AG09309 (cell line): ENCODE measurements at regions not wholly inside any gene's neighbourhood (a gene's known extent, or its start where the extent isn't known, plus 50 kb on each side); places are given as distances from the start of the nearest gene placed in this dataset.

Experiments used
- DNase-seq: peaks from one replicate; pipeline ENCODE4 v3.0.0-alpha.2; 2010; ENCODE audit warnings: low read depth
- H3K4me3 ChIP-seq: 2 replicates; pipeline ENCODE4 v1.5.1; 2011; ENCODE audit warnings: mild to moderate bottlenecking, low read depth, low read length, moderate library complexity; ENCODE audit not compliant: control insufficient read depth
- TF ChIP-seq, protein P1 (sequence below): IDR thresholded peaks from 2 replicates; pipeline ENCODE4 v1.5.1; 2011; ENCODE audit warnings: mild to moderate bottlenecking, low read depth, low read length, inconsistent platforms; ENCODE audit not compliant: insufficient read depth, control insufficient read depth; ENCODE audit errors: missing control alignments

DNA sequence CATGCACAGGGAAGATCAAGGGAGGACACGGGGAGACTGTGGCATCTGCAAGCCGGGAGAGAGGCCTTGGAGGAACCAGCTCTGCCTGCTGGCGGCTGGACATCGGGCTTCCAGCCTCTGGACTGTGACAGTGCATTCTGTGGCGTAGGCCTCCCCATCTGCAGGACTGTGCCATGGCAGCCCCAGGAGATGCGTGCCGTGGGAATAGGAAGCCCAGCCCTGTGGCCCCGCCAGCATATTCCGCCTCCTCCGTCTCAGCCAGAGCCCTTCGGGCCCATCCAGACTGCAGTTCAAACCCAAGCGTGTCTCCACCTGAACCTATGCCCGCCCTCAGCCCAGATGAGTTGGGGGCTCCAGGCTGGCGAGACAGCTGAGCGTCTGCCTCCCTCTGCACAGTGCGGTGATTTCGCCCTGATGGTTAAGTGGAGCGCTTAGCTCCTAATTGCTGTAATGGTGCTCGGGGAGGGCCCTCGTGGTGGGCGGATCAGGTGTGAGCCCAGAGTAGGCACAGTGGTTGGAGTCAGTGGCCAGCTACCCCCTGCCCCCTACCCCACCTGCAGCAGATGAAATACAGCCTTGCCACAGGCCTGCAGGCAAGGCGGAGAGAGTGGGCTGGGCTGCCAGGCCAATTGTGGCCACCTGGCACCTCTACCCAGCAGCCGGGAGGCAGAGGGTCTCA lies 133.9 kb downstream of the HMX1 start:
- no peak for DNase-seq
- no peak overlapping the region for H3K4me3 ChIP-seq
- TF ChIP-seq, protein P1, sequence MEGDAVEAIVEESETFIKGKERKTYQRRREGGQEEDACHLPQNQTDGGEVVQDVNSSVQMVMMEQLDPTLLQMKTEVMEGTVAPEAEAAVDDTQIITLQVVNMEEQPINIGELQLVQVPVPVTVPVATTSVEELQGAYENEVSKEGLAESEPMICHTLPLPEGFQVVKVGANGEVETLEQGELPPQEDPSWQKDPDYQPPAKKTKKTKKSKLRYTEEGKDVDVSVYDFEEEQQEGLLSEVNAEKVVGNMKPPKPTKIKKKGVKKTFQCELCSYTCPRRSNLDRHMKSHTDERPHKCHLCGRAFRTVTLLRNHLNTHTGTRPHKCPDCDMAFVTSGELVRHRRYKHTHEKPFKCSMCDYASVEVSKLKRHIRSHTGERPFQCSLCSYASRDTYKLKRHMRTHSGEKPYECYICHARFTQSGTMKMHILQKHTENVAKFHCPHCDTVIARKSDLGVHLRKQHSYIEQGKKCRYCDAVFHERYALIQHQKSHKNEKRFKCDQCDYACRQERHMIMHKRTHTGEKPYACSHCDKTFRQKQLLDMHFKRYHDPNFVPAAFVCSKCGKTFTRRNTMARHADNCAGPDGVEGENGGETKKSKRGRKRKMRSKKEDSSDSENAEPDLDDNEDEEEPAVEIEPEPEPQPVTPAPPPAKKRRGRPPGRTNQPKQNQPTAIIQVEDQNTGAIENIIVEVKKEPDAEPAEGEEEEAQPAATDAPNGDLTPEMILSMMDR: no peak

DNA sequence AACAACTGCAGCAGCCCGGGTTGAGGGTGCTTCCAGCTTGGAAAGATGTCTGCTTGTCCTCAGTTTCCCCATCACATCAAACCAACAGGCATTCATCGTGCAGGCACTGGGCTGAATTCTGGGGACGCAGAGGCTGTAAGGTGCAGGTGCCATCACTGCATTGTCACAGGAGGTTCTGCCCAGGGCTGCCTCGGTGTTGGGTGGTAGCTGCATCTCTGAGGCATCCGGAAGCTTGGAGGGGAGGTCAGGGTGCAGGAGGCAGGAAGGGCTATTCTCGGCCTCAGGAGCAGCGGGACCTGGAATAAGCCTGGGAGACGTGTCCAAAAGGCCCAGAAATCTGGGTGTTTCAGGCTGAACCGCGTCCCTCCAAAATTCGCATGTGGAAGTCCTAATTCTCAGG lies 134.6 kb downstream of the HMX1 start:
- H3K4me3 ChIP-seq: no peak overlapping the region
- TF ChIP-seq, protein P1: no peak
- no peak for DNase-seq

DNA sequence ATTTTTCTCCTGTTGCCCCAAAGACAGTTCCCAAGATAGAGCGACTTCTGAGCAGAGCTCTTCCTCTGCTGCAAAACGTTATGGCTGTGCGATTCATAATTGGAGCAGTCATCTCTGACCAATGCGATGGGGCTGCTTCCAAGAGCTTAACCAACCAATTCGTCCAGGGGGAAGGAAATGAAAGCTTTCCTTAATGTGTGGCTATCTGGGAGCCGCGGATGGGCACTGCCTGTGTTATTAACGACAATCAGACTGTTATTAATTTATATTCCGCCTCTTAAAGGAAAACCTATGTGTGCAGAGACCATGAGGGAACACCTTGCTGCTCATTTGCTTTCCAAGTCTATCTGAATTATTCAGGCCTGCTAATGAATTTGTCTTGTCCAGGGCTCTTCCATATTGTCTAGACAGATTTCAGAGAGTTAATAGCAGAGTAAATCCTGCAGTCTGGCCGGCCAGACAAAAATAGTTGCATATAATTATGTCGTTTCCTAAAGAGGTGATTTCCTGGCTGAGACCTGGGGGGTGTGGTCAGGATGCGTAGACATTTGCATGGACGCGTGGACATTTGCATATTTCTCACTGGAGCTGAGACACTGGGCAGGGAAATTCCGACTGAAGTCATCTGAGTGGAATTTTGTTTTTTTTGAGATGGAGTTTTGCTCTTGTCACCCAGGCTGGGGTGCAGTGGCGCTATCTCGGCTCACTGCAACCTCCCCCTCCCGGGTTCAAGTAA lies 135.4 kb downstream of the HMX1 start:
- TF ChIP-seq, protein P1: no peak

DNA sequence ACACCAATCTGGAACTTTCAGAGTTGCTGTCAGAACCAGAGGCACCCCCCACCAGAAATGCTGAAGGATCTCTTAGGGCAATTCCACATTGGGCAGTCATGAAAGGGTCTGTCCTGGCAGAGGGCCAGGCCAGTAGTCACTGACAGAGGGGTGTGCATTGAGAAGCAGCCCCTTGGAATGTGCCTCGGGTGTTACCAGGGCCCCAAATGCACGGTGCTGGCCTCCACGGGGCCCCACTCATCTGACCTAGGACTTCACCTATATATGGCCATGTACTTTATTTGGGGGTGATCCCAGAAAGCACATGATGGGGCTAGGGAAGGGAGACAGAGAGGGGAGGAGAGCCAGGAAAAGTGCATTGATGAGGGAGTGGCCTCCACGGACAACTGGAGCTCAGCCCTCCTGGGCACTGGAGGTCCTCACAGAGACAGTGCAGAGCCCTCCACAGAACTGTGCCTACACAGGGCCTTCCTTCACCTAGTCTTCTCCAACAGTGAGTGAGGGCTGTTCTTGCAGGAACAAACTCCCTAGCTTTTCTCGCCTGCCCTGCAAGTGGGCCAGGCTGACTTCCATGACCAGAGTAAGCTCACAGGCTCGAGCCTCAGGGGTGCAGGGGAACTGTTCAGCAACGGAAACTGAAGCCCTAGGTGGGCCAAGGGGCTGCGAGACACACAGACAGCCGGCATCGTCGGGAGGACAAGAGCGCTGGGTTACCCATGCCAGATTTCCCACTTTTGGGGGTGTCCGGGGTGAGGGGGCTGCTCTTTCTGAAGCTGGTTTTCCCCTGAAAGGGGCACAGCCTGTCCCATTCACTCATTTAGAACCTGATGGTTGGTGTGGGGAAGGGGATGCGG lies 136.2 kb downstream of the HMX1 start:
- TF ChIP-seq, protein P1: no peak
- no peak for DNase-seq
- H3K4me3 ChIP-seq: no peak overlapping the region

More for the DNA sequence above, 135.4 kb downstream of the HMX1 start:
- no peak overlapping the region for H3K4me3 ChIP-seq
- DNase-seq: no peak

DNA sequence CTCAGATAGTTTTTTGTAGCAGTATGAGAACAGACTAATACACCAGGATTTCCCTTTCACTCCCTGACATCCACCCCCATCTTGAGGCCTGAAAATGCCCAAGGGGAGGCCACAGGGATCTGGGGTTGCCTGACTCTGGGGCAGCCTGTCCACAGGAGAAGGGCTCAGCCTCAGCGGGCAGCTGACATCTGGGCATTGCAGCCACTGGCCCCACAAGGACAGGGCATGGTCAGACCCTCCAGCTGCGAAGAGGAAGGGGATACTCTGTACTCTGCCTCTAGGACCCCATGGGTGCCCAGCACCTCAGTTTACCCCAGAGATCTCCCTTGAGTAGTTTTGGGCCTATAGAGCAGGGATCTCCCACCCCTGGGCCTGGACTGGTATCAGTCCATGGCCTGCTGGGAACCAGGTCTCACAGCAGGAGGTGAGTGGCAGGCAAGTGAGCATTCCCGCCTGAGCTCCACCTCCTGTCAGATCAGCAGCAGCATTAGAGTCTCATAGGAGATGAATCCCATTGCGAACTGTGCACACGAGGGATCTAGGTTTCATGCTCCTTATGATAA lies 138.9 kb downstream of the HMX1 start:
- DNase-seq: no peak
- H3K4me3 ChIP-seq: no peak overlapping the region
- TF ChIP-seq, protein P1: no peak

DNA sequence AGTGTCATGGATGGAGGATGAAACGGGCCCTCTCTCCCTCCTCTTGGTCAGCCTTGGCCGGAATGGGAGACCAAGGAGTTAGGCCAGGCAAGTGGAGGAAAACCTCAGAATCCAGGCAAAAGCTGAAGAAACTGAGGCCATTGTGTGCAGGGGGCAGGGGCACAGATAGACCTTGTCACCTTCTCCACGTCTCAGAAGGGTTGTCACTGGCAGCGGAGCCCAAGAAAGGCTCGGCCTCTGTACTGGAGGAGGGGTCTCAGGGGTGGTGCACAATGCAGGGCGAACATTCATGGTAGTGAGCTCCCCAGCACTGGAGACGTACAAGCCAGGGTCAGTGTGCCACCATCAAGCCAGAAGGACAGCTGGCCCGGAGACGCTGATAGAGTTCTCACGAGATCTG lies 139.5 kb downstream of the CPZ start:
- no peak for DNase-seq

More for the DNA sequence above, 139.5 kb downstream of the CPZ start:
- TF ChIP-seq, protein P1: no peak
- no peak overlapping the region for H3K4me3 ChIP-seq
